ENCODE measurements at regions not wholly inside any gene's neighbourhood (a gene's known extent, or its start where the extent isn't known, plus 50 kb on each side); places are given as distances from the start of the nearest gene placed in this dataset.

GRCh38 chr1:103424650-103425049 is 100.8 kb upstream of the RNPC3 start:
- Histone ChIP-seq H3K4me1 (no peaks in the 10 kb centered on the region), H3K4me3 (no peak overlapping the region), H3K36me3 (no peaks in the 10 kb centered on the region), H3K9me3 (no peaks in the 10 kb centered on the region), H3K27me3 (no peaks in the 10 kb centered on the region), H3K27ac (no peak overlapping the region)
- ATAC-seq (no peak), DNase-seq (no peak)
- TF ChIP-seq, protein P1, sequence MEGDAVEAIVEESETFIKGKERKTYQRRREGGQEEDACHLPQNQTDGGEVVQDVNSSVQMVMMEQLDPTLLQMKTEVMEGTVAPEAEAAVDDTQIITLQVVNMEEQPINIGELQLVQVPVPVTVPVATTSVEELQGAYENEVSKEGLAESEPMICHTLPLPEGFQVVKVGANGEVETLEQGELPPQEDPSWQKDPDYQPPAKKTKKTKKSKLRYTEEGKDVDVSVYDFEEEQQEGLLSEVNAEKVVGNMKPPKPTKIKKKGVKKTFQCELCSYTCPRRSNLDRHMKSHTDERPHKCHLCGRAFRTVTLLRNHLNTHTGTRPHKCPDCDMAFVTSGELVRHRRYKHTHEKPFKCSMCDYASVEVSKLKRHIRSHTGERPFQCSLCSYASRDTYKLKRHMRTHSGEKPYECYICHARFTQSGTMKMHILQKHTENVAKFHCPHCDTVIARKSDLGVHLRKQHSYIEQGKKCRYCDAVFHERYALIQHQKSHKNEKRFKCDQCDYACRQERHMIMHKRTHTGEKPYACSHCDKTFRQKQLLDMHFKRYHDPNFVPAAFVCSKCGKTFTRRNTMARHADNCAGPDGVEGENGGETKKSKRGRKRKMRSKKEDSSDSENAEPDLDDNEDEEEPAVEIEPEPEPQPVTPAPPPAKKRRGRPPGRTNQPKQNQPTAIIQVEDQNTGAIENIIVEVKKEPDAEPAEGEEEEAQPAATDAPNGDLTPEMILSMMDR (IDR thresholded peaks at IDR 0.05), result no peak
- intact Hi-C loops (cut with DNase I), result no loop called here

GRCh38 chr1:103416681-103417286 is 108.7 kb upstream of the RNPC3 start:
- Histone ChIP-seq H3K27ac (no peak overlapping the region), H3K4me1 (no peaks in the 10 kb centered on the region), H3K27me3 (no peaks in the 10 kb centered on the region), H3K4me3 (no peak overlapping the region), H3K9me3 (no peaks in the 10 kb centered on the region), H3K36me3 (no peaks in the 10 kb centered on the region)
- DNase-seq (no peak), ATAC-seq (no peak)
- intact Hi-C loops (cut with DNase I), result no loop called here
- TF ChIP-seq, protein P1 (IDR thresholded peaks at IDR 0.05), result no peak

DNA sequence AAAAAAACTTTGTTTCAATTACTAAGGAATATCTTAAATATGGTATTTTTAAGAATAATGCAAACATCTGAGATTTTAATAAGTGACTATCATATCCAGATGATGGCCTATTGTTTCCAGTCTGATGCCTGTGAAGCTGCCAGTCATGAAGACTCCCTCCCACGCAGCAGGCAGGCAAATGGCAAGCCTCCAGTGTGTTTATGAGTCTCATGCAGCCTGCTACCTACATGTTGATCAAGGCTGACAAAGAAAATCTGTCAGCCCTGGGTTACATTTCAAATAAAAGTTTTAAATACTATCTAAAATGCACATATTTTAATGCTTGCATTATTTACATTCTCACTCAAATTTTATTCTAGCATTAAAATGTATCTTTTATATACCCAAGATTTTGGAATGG is 137.6 kb upstream of the RNPC3 start:
- H3K4me3 ChIP-seq, result no peak overlapping the region
- no peak overlapping the region for H3K27ac ChIP-seq
- TF ChIP-seq, protein P1 (IDR thresholded peaks at IDR 0.05), result no peak
- no peaks in the 10 kb centered on the region for H3K4me1 ChIP-seq
- H3K36me3 ChIP-seq, result no peaks in the 10 kb centered on the region
- H3K9me3 ChIP-seq, result peaks cover 0 to 21% of the 10 kb centered on the region in 2 donors
- no peak for ATAC-seq
- intact Hi-C loops (cut with DNase I), result no loop called here
- no peaks in the 10 kb centered on the region for H3K27me3 ChIP-seq
- no peak for DNase-seq

- peaks cover 0 to 7% of the 10 kb centered on the region in 2 donors for H3K9me3 ChIP-seq
- no peak overlapping the region for H3K4me3 ChIP-seq
- intact Hi-C loops (cut with DNase I), result no loop called here
- ATAC-seq (no peak), DNase-seq (no peak)
- TF ChIP-seq, protein P1 (IDR thresholded peaks at IDR 0.05), result no peak
- no peaks in the 10 kb centered on the region for H3K36me3 ChIP-seq
- no peaks in the 10 kb centered on the region for H3K27me3 ChIP-seq
- no peak overlapping the region for H3K27ac ChIP-seq
- no peaks in the 10 kb centered on the region for H3K4me1 ChIP-seq
Observed at GRCh38 chr1:103373991-103374390, 151.5 kb upstream of the RNPC3 start.

DNA sequence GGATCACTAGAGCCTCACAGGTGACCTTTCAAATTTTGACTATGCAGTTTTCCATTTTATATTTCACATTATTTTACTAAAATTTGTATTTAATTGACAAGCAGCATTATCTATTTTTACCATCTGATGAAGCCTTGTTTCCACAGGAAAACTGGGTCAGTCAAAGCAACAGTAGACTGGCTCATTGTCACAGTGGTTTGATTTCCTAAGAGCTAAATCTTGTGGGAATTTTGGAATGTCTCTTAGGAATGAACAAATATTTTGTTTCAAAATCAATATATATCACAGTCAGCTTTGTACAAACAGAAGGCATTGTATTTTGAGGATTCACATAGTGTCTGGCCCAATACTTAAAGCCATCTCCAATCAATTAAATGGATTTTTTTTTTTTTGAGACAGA is 152.6 kb upstream of the RNPC3 start:
- Histone ChIP-seq H3K27me3 (no peaks in the 10 kb centered on the region), H3K4me1 (no peaks in the 10 kb centered on the region), H3K4me3 (no peak overlapping the region), H3K9me3 (peaks cover 0 to 5% of the 10 kb centered on the region in 2 donors), H3K27ac (no peak overlapping the region), H3K36me3 (no peaks in the 10 kb centered on the region)
- DNase-seq, result no peak
- TF ChIP-seq, protein P1 (IDR thresholded peaks at IDR 0.05), result no peak
- ATAC-seq, result no peak
- intact Hi-C loops (cut with DNase I), result no loop called here
